OCI-LY3 (cell line): ENCODE measurements at regions not wholly inside any gene's neighbourhood (a gene's known extent, or its start where the extent isn't known, plus 50 kb on each side); places are given as distances from the start of the nearest gene placed in this dataset.
"Not testable (repeated sequence)": the region's sequence is repeated elsewhere in the genome, so short reads cannot be mapped to it uniquely, and the experiment has no call there.

ENCODE experiments used
- CTCF ChIP-seq: fragments of 200-600, 300-600 bp; sonication (generic); IDR thresholded peaks from 2 replicates; pipeline ENCODE4 v1.5.1; 2014; ENCODE audit warnings: antibody characterized with exemption, low read length, low read depth
- EZH2phosphoT487 ChIP-seq: fragments of 200-600 bp; shearing (Covaris generic); IDR thresholded peaks from 2 replicates; pipeline ENCODE4 v1.6.1; 2018; ENCODE audit warnings: antibody characterized with exemption, mixed run types, low read depth

GRCh38 chr2:242010252-242011166 lies 141.0 kb downstream of the RTP5 start:
- not testable (repeated sequence) for TF ChIP-seq CTCF, EZH2phosphoT487
